ENCODE measurements at regions not wholly inside any gene's neighbourhood (a gene's known extent, or its start where the extent isn't known, plus 50 kb on each side); places are given as distances from the start of the nearest gene placed in this dataset.

DNA sequence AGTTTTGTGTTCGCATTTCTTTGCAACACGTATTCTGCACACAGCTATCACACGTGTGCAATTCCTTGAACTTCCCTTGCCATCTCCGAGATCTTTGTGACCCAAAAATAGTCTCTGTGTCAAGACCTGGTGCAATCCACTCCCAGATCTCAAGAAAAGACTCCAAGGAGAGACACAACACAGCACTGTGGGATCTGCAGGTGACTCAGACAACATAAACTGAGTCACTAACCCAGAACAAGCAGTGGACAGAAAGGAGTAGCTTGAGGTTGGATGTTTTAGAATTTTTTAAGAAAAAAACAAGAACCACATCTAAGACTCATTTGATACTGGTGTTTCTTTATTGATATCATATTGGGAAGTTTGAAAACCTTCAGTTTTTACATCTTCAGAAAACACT, 396.9 kb downstream of the AGTPBP1 start:
- H3K9ac ChIP-seq (ENCODE audit: low read length): no peak overlapping the region
- TF ChIP-seq, protein P1, sequence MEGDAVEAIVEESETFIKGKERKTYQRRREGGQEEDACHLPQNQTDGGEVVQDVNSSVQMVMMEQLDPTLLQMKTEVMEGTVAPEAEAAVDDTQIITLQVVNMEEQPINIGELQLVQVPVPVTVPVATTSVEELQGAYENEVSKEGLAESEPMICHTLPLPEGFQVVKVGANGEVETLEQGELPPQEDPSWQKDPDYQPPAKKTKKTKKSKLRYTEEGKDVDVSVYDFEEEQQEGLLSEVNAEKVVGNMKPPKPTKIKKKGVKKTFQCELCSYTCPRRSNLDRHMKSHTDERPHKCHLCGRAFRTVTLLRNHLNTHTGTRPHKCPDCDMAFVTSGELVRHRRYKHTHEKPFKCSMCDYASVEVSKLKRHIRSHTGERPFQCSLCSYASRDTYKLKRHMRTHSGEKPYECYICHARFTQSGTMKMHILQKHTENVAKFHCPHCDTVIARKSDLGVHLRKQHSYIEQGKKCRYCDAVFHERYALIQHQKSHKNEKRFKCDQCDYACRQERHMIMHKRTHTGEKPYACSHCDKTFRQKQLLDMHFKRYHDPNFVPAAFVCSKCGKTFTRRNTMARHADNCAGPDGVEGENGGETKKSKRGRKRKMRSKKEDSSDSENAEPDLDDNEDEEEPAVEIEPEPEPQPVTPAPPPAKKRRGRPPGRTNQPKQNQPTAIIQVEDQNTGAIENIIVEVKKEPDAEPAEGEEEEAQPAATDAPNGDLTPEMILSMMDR (conservative IDR thresholded peaks at IDR 0.05; ENCODE audit: low read depth, low read length): no peak
- no peak for TF ChIP-seq EZH2phosphoT487 (IDR thresholded peaks at IDR 0.05; ENCODE audit: borderline replicate concordance, low read length)
- TF ChIP-seq EZH2 (IDR thresholded peaks at IDR 0.05; ENCODE audit: low read length, unreplicated experiment): no peak
- no peaks in the 10 kb centered on the region for H3K9me2 ChIP-seq (replicated peaks; ENCODE audit: low read length)
- intact Hi-C loops (cut with micrococcal nuclease): no loop called here
- H3K4me2 ChIP-seq (ENCODE audit: low read length): no peak overlapping the region
- DNase-seq: no peak
- no peaks in the 10 kb centered on the region for H3K36me3 ChIP-seq (ENCODE audit: low read depth, low read length)
- no peak overlapping the region for H3K4me3 ChIP-seq (ENCODE audit: low read length)
- no peak overlapping the region for H3K27ac ChIP-seq (ENCODE audit: low read length)
- POLR2A ChIA-PET (ENCODE audit: unreplicated experiment): no interaction called here
- H3K79me2 ChIP-seq (ENCODE audit: low read length): no peaks in the 10 kb centered on the region
- no peak overlapping the region for H2AFZ ChIP-seq (ENCODE audit: low read length)
- no TSS peak for BruUV-seq (replicated peaks)
- 0 out of 2 replicates have a peak, but pooled peaks cover 5% of the 10 kb centered on the region for H3K27me3 ChIP-seq (ENCODE audit: low read length)
- H3K4me1 ChIP-seq (ENCODE audit: insufficient read depth, low read length): no peaks in the 10 kb centered on the region
- H3K9me3 ChIP-seq (ENCODE audit: low read length): no peaks in the 10 kb centered on the region
- no peaks in the 10 kb centered on the region for H3F3A ChIP-seq (ENCODE audit: low read length, unreplicated experiment)
- H4K20me1 ChIP-seq (ENCODE audit: low read length): no peaks in the 10 kb centered on the region
- ATAC-seq: no peak
- CTCF ChIA-PET: no interaction called here

DNA sequence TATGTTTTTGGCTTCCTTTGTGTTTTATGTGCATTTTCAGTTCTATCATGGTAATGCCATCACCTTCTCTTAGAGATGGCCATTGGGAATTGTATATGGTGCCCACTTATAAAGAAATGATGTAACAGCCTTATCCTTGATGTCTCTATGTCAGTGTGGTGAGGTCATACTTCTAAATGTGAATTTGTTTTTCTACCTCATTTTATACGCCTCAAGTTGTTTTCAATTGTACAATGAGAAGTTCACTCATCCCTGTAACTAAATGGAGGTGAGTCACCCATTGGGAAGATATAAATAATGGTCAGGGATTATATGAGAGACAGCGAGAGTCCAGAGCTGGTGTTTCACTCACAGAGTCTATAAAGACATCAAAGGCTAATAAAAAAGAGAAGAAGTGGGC, 402.4 kb downstream of the AGTPBP1 start:
- Histone ChIP-seq H4K20me1 (ENCODE audit: low read length) (no peaks in the 10 kb centered on the region), H3K79me2 (ENCODE audit: low read length) (no peaks in the 10 kb centered on the region), H3K27me3 (ENCODE audit: low read length) (0 out of 2 replicates have a peak, but pooled peaks cover 5% of the 10 kb centered on the region), H3K9ac (ENCODE audit: low read length) (no peak overlapping the region), H3K9me3 (ENCODE audit: low read length) (no peaks in the 10 kb centered on the region), H3K4me3 (ENCODE audit: low read length) (no peak overlapping the region), H3K36me3 (ENCODE audit: low read depth, low read length) (no peaks in the 10 kb centered on the region), H3K4me2 (ENCODE audit: low read length) (no peak overlapping the region), H3K4me1 (ENCODE audit: insufficient read depth, low read length) (no peaks in the 10 kb centered on the region), H3F3A (ENCODE audit: low read length, unreplicated experiment) (no peaks in the 10 kb centered on the region), H3K9me2 (replicated peaks; ENCODE audit: low read length) (no peaks in the 10 kb centered on the region), H3K27ac (ENCODE audit: low read length) (no peak overlapping the region), H2AFZ (ENCODE audit: low read length) (no peak overlapping the region)
- DNase-seq: no peak
- intact Hi-C loops (cut with micrococcal nuclease): no loop called here
- ChIA-PET CTCF (no interaction called here), POLR2A (ENCODE audit: unreplicated experiment) (no interaction called here)
- BruUV-seq (replicated peaks): no TSS peak
- no peak for ATAC-seq
- TF ChIP-seq, protein P1 (conservative IDR thresholded peaks at IDR 0.05; ENCODE audit: low read depth, low read length): no peak
- no peak for TF ChIP-seq EZH2 (IDR thresholded peaks at IDR 0.05; ENCODE audit: low read length, unreplicated experiment)
- no peak for TF ChIP-seq EZH2phosphoT487 (IDR thresholded peaks at IDR 0.05; ENCODE audit: borderline replicate concordance, low read length)

DNA sequence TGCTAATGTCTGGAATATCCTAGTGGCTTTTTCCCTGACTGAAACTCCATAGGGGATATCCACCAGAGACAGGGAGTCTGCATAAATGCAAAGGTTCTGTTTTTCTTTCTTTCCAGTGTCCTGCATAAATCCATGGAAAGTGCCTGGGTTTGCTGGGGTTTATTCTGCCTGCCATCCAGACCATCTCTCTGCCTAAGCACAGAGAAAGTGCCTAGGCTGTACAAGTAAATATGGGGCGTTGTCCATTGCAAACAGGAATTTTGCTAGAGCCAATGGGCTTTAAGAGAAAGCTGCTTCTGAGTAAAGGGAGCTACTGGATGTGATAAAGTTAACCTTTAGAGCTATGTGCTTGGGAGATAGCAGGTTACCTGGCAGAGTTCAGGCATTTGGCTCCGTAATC, 407.5 kb downstream of the AGTPBP1 start:
- H3K36me3 ChIP-seq (ENCODE audit: low read depth, low read length): no peaks in the 10 kb centered on the region
- no peak overlapping the region for H3K4me3 ChIP-seq (ENCODE audit: low read length)
- H3F3A ChIP-seq (ENCODE audit: low read length, unreplicated experiment): no peaks in the 10 kb centered on the region
- no TSS peak for BruUV-seq (replicated peaks)
- no peaks in the 10 kb centered on the region for H3K4me1 ChIP-seq (ENCODE audit: insufficient read depth, low read length)
- no peak overlapping the region for H3K27ac ChIP-seq (ENCODE audit: low read length)
- ChIA-PET POLR2A (ENCODE audit: unreplicated experiment) (no interaction called here), CTCF (no interaction called here)
- no peaks in the 10 kb centered on the region for H3K9me2 ChIP-seq (replicated peaks; ENCODE audit: low read length)
- H3K9ac ChIP-seq (ENCODE audit: low read length): no peak overlapping the region
- no peaks in the 10 kb centered on the region for H4K20me1 ChIP-seq (ENCODE audit: low read length)
- ATAC-seq (no peak), DNase-seq (no peak)
- no peaks in the 10 kb centered on the region for H3K27me3 ChIP-seq (ENCODE audit: low read length)
- H3K4me2 ChIP-seq (ENCODE audit: low read length): no peak overlapping the region
- H3K9me3 ChIP-seq (ENCODE audit: low read length): no peaks in the 10 kb centered on the region
- H2AFZ ChIP-seq (ENCODE audit: low read length): no peak overlapping the region
- H3K79me2 ChIP-seq (ENCODE audit: low read length): no peaks in the 10 kb centered on the region
- intact Hi-C loops (cut with micrococcal nuclease): no loop called here
- TF ChIP-seq EZH2phosphoT487 (IDR thresholded peaks at IDR 0.05; ENCODE audit: borderline replicate concordance, low read length) (no peak), EZH2 (IDR thresholded peaks at IDR 0.05; ENCODE audit: low read length, unreplicated experiment) (no peak)
- TF ChIP-seq, protein P1 (conservative IDR thresholded peaks at IDR 0.05; ENCODE audit: low read depth, low read length): no peak

Measured in PC-3 (cell line).